ENCODE measurements at regions not wholly inside any gene's neighbourhood (a gene's known extent, or its start where the extent isn't known, plus 50 kb on each side); places are given as distances from the start of the nearest gene placed in this dataset.

- no peaks in the 10 kb centered on the region for H3K79me2 ChIP-seq (ENCODE audit: insufficient read depth, low read length)
- H3K4me1 ChIP-seq (ENCODE audit: insufficient read depth, low read length, poor library complexity, severe bottlenecking), result no peaks in the 10 kb centered on the region
- no peak overlapping the region for H3K4me3 ChIP-seq (ENCODE audit: low read length, poor library complexity, severe bottlenecking)
- H3K4me2 ChIP-seq (ENCODE audit: low read depth, low read length, poor library complexity, severe bottlenecking), result no peak overlapping the region
- no peaks in the 10 kb centered on the region for H4K20me1 ChIP-seq (ENCODE audit: insufficient read depth, low read length, poor library complexity, severe bottlenecking)
- no peaks in the 10 kb centered on the region for H3K9me2 ChIP-seq (replicated peaks; ENCODE audit: low read depth, low read length)
- no peaks in the 10 kb centered on the region for H3K9me3 ChIP-seq (ENCODE audit: insufficient read depth, low read depth, low read length)
- no peaks in the 10 kb centered on the region for H3F3A ChIP-seq (ENCODE audit: low read depth)
- H3K9ac ChIP-seq (ENCODE audit: low read depth, low read length, poor library complexity, severe bottlenecking), result no peak overlapping the region
- H3K36me3 ChIP-seq (ENCODE audit: insufficient read depth, low read length), result no peaks in the 10 kb centered on the region
- H2AFZ ChIP-seq (ENCODE audit: low read length), result no peak overlapping the region
- TF ChIP-seq EZH2phosphoT487 (IDR thresholded peaks at IDR 0.05; ENCODE audit: borderline replicate concordance), result no peak
- TF ChIP-seq, protein P1, sequence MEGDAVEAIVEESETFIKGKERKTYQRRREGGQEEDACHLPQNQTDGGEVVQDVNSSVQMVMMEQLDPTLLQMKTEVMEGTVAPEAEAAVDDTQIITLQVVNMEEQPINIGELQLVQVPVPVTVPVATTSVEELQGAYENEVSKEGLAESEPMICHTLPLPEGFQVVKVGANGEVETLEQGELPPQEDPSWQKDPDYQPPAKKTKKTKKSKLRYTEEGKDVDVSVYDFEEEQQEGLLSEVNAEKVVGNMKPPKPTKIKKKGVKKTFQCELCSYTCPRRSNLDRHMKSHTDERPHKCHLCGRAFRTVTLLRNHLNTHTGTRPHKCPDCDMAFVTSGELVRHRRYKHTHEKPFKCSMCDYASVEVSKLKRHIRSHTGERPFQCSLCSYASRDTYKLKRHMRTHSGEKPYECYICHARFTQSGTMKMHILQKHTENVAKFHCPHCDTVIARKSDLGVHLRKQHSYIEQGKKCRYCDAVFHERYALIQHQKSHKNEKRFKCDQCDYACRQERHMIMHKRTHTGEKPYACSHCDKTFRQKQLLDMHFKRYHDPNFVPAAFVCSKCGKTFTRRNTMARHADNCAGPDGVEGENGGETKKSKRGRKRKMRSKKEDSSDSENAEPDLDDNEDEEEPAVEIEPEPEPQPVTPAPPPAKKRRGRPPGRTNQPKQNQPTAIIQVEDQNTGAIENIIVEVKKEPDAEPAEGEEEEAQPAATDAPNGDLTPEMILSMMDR (conservative IDR thresholded peaks at IDR 0.05; ENCODE audit: low read length), result no peak
- no peaks in the 10 kb centered on the region for H3K27me3 ChIP-seq (ENCODE audit: insufficient read depth, low read length, poor library complexity, severe bottlenecking)
Measured at GRCh38 chr12:74449872-74450271, 87.8 kb upstream of the ATXN7L3B start.

DNA sequence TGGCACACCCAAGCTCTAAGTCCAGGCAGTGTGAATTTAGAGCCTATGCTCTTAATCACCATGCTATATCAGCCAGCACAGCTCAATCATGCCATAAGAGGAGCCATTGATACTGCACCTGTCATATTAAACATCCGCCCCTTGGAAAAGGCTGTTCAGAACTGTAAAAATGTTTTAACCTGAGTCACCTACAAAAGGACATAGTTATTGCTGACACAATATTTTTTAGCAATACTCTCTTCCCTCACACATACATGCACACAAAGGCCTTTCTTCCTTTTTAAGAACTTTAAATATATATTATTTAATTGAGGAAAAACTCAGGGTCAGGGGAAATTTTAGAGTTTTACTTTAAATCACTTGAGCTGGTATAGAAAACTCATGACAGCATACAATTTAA is 83.5 kb upstream of the ATXN7L3B start:
- H3K9me2 ChIP-seq (replicated peaks; ENCODE audit: low read depth, low read length), result no peaks in the 10 kb centered on the region
- H3K4me3 ChIP-seq (ENCODE audit: low read length, poor library complexity, severe bottlenecking), result no peak overlapping the region
- H3F3A ChIP-seq (ENCODE audit: low read depth), result no peaks in the 10 kb centered on the region
- TF ChIP-seq EZH2phosphoT487 (IDR thresholded peaks at IDR 0.05; ENCODE audit: borderline replicate concordance), result no peak
- TF ChIP-seq, protein P1 (conservative IDR thresholded peaks at IDR 0.05; ENCODE audit: low read length), result no peak
- H3K79me2 ChIP-seq (ENCODE audit: insufficient read depth, low read length), result no peaks in the 10 kb centered on the region
- no peak overlapping the region for H3K9ac ChIP-seq (ENCODE audit: low read depth, low read length, poor library complexity, severe bottlenecking)
- H2AFZ ChIP-seq (ENCODE audit: low read length), result no peak overlapping the region
- H3K4me1 ChIP-seq (ENCODE audit: insufficient read depth, low read length, poor library complexity, severe bottlenecking), result no peaks in the 10 kb centered on the region
- no peak overlapping the region for H3K4me2 ChIP-seq (ENCODE audit: low read depth, low read length, poor library complexity, severe bottlenecking)
- H4K20me1 ChIP-seq (ENCODE audit: insufficient read depth, low read length, poor library complexity, severe bottlenecking), result no peaks in the 10 kb centered on the region
- H3K27me3 ChIP-seq (ENCODE audit: insufficient read depth, low read length, poor library complexity, severe bottlenecking), result no peaks in the 10 kb centered on the region
- no peaks in the 10 kb centered on the region for H3K36me3 ChIP-seq (ENCODE audit: insufficient read depth, low read length)
- no peaks in the 10 kb centered on the region for H3K9me3 ChIP-seq (ENCODE audit: insufficient read depth, low read depth, low read length)

GRCh38 chr12:74455429-74455828 is 82.2 kb upstream of the ATXN7L3B start:
- Histone ChIP-seq H4K20me1 (ENCODE audit: insufficient read depth, low read length, poor library complexity, severe bottlenecking) (no peaks in the 10 kb centered on the region), H3K9me2 (replicated peaks; ENCODE audit: low read depth, low read length) (no peaks in the 10 kb centered on the region), H3K27me3 (ENCODE audit: insufficient read depth, low read length, poor library complexity, severe bottlenecking) (no peaks in the 10 kb centered on the region), H3F3A (ENCODE audit: low read depth) (no peaks in the 10 kb centered on the region), H3K36me3 (ENCODE audit: insufficient read depth, low read length) (no peaks in the 10 kb centered on the region), H3K4me2 (ENCODE audit: low read depth, low read length, poor library complexity, severe bottlenecking) (no peak overlapping the region), H3K4me3 (ENCODE audit: low read length, poor library complexity, severe bottlenecking) (no peak overlapping the region), H3K4me1 (ENCODE audit: insufficient read depth, low read length, poor library complexity, severe bottlenecking) (no peaks in the 10 kb centered on the region), H3K79me2 (ENCODE audit: insufficient read depth, low read length) (no peaks in the 10 kb centered on the region), H3K9ac (ENCODE audit: low read depth, low read length, poor library complexity, severe bottlenecking) (no peak overlapping the region), H2AFZ (ENCODE audit: low read length) (no peak overlapping the region), H3K9me3 (ENCODE audit: insufficient read depth, low read depth, low read length) (no peaks in the 10 kb centered on the region)
- TF ChIP-seq EZH2phosphoT487 (IDR thresholded peaks at IDR 0.05; ENCODE audit: borderline replicate concordance), result no peak
- TF ChIP-seq, protein P1 (conservative IDR thresholded peaks at IDR 0.05; ENCODE audit: low read length), result no peak

Data from Loucy (cell line).